HFF-Myc (cell line): ENCODE measurements at regions not wholly inside any gene's neighbourhood (a gene's known extent, or its start where the extent isn't known, plus 50 kb on each side); places are given as distances from the start of the nearest gene placed in this dataset.
A peak's percentile ranks its signal among the peaks of the same experiment; 100 is the strongest.

Experiments
- DNase-seq: peaks from one replicate; pipeline ENCODE4 v3.0.0-alpha.2; 2011; ENCODE audit warnings: low read depth; ENCODE audit errors: extremely low read depth
- H3K4me3 ChIP-seq: replicated peaks from 2 replicates; pipeline ENCODE4 v1.5.1; 2011; ENCODE audit warnings: low read depth, mild to moderate bottlenecking, control low read depth, low read length
- TF ChIP-seq, protein P1 (sequence below): IDR thresholded peaks from 2 replicates; pipeline ENCODE4 v1.5.1; 2012; ENCODE audit warnings: mild to moderate bottlenecking, low read depth, low read length, control low read depth; ENCODE audit errors: missing control alignments

GRCh38 chr2:56123538-56123937 lies 60.3 kb upstream of the CCDC85A start:
- no peak for DNase-seq
- no peak overlapping the region for H3K4me3 ChIP-seq
- TF ChIP-seq, protein P1, sequence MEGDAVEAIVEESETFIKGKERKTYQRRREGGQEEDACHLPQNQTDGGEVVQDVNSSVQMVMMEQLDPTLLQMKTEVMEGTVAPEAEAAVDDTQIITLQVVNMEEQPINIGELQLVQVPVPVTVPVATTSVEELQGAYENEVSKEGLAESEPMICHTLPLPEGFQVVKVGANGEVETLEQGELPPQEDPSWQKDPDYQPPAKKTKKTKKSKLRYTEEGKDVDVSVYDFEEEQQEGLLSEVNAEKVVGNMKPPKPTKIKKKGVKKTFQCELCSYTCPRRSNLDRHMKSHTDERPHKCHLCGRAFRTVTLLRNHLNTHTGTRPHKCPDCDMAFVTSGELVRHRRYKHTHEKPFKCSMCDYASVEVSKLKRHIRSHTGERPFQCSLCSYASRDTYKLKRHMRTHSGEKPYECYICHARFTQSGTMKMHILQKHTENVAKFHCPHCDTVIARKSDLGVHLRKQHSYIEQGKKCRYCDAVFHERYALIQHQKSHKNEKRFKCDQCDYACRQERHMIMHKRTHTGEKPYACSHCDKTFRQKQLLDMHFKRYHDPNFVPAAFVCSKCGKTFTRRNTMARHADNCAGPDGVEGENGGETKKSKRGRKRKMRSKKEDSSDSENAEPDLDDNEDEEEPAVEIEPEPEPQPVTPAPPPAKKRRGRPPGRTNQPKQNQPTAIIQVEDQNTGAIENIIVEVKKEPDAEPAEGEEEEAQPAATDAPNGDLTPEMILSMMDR: no peak

GRCh38 chr2:56127010-56127409 lies 56.8 kb upstream of the CCDC85A start:
- no peak overlapping the region for H3K4me3 ChIP-seq
- no peak for DNase-seq
- TF ChIP-seq, protein P1: no peak

GRCh38 chr2:56127463-56128152 lies 56.2 kb upstream of the CCDC85A start:
- TF ChIP-seq, protein P1: no peak
- no peak for DNase-seq
- H3K4me3 ChIP-seq: no peak overlapping the region

DNA sequence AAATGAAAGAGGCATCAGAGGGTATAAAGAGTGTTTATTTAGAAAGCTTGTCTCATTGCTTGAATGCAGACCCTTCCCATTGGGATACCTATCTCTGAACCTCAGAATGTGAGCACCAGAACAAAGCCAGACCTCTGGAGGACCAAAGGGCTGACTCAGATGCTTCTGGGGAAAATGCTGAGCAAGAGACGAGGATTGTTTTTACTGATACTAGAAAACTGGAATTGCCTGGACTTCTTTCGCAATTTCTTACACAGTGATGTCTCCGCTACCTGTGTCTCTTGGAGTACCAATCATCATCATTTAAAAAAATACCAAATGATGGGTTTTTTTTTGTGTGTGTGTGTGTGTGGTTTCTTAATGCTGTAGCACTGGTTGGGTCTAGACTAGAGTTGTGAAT lies 55.6 kb upstream of the CCDC85A start:
- H3K4me3 ChIP-seq: no peak overlapping the region
- TF ChIP-seq, protein P1: no peak
- no peak for DNase-seq

- TF ChIP-seq, protein P1: peak; percentile 79
- no peak overlapping the region for H3K4me3 ChIP-seq
- peak; percentile 15 for DNase-seq
These were observed 53.2 kb upstream of the CCDC85A start for GRCh38 chr2:56130463-56131070.

- TF ChIP-seq, protein P1: peak; percentile 30
- DNase-seq: peak; percentile 10
- no peak overlapping the region for H3K4me3 ChIP-seq
These were observed 51.7 kb upstream of the CCDC85A start for GRCh38 chr2:56132138-56132537.
